Lung (tissue), 11 donors: ENCODE measurements at regions not wholly inside any gene's neighbourhood (a gene's known extent, or its start where the extent isn't known, plus 50 kb on each side); places are given as distances from the start of the nearest gene placed in this dataset.

Experiments used
- ATAC-seq: fragments of 200-7000 bp; cut with Tn5 transposase; one replicate; pipeline ENCODE4 v1.9.1; 2020; ENCODE audit warnings: moderate number of reproducible peaks; ENCODE audit not compliant: insufficient read depth, low FRiP score
- DNase-seq, 3 donors: peaks; one replicate each; pipeline ENCODE4 v3.0.0-alpha.2; 2013 to 2017
- H3K27ac ChIP-seq, 2 donors: one replicate each; pipeline ENCODE4 v1.5.1; 2013; ENCODE audit warnings: mild to moderate bottlenecking in 2 of 2, moderate library complexity in 2 of 2, control low read depth in 1 of 2, inconsistent platforms in 1 of 2, low read depth in 1 of 2, low read length in 1 of 2
- H3K27me3 ChIP-seq, 3 donors: one replicate each; pipeline ENCODE4 v1.5.1; 2013; ENCODE audit warnings: low read length in 2 of 3; ENCODE audit not compliant: control insufficient read depth in 3 of 3, insufficient read depth in 3 of 3
- H3K36me3 ChIP-seq, 4 donors: one replicate each; pipeline ENCODE4 v1.5.1; 2013; ENCODE audit warnings: low read length in 4 of 4, mild to moderate bottlenecking in 1 of 4, moderate library complexity in 1 of 4; ENCODE audit not compliant: control insufficient read depth in 4 of 4, insufficient read depth in 4 of 4
- H3K4me1 ChIP-seq, 5 donors: one replicate each; pipeline ENCODE4 v1.5.1; 2013; ENCODE audit warnings: low read length in 5 of 5, mild to moderate bottlenecking in 2 of 5, moderate library complexity in 1 of 5; ENCODE audit not compliant: control insufficient read depth in 5 of 5, insufficient read depth in 5 of 5
- H3K4me3 ChIP-seq: one replicate; pipeline ENCODE4 v1.5.1; 2013; ENCODE audit warnings: mild to moderate bottlenecking, control low read depth, moderate library complexity
- H3K9ac ChIP-seq, 2 donors: one replicate each; pipeline ENCODE4 v1.5.1; 2013; ENCODE audit warnings: low read length in 2 of 2, control low read depth in 1 of 2; ENCODE audit not compliant: insufficient read depth in 1 of 2
- H3K9me3 ChIP-seq, 4 donors: one replicate each; pipeline ENCODE4 v1.5.1; 2013; ENCODE audit warnings: low read length in 3 of 4, mild to moderate bottlenecking in 1 of 4, moderate library complexity in 1 of 4; ENCODE audit not compliant: control insufficient read depth in 4 of 4, insufficient read depth in 3 of 4
- WGBS, 2 donors: extraction: QIAGEN DNeasy Blood & Tissue Kit; methylation state at CpG; one replicate each; pipeline ENCODE4 v1.1.7; 2013; 5-methylcytosine and 5-hydroxymethylcytosine counted together
- TF ChIP-seq, protein P1 (sequence below): IDR thresholded peaks from 2 replicates; pipeline ENCODE4 v1.5.1; 2012; ENCODE audit warnings: mild to moderate bottlenecking; ENCODE audit errors: control extremely low read depth, extremely low read depth
- donor health status: control.
- donor health status: control.
- donor health status: Bipolar disorder and iron deficiency.
- donor health status: healthy.
- donor health status: DM: yes; HTN: yes; CAD: no.

DNA sequence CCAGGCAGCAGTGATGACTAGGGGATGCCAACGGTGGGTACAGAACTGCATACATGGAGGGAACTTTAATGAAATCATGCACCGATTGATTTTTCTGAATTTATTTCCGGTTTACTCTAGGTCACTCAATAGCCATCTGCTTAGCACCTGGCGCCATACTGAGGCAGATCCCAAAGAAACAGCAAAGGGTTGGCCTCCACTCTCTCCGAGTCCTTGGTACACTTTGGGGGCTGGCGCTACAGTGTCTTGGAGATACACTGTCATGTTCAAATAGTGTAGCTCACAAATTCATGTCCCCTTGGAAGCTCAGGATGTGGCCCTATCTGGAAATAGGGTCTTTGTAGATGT, 116.3 kb downstream of the BOD1 start:
- H3K9me3 ChIP-seq: peaks cover 0 to 7% (median 0%) of the 10 kb centered on the region in 4 donors
- no peak overlapping the region for H3K27ac ChIP-seq
- no peak overlapping the region for H3K9ac ChIP-seq
- H3K4me3 ChIP-seq: no peak overlapping the region
- no peak for ATAC-seq
- H3K4me1 ChIP-seq: no peaks in the 10 kb centered on the region
- DNase-seq: no peak
- no peaks in the 10 kb centered on the region for H3K27me3 ChIP-seq
- TF ChIP-seq, protein P1, sequence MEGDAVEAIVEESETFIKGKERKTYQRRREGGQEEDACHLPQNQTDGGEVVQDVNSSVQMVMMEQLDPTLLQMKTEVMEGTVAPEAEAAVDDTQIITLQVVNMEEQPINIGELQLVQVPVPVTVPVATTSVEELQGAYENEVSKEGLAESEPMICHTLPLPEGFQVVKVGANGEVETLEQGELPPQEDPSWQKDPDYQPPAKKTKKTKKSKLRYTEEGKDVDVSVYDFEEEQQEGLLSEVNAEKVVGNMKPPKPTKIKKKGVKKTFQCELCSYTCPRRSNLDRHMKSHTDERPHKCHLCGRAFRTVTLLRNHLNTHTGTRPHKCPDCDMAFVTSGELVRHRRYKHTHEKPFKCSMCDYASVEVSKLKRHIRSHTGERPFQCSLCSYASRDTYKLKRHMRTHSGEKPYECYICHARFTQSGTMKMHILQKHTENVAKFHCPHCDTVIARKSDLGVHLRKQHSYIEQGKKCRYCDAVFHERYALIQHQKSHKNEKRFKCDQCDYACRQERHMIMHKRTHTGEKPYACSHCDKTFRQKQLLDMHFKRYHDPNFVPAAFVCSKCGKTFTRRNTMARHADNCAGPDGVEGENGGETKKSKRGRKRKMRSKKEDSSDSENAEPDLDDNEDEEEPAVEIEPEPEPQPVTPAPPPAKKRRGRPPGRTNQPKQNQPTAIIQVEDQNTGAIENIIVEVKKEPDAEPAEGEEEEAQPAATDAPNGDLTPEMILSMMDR: no peak
- WGBS, 2 donors: 94 to 96% methylated on average over 6 of the region's 6 CpGs
- no peaks in the 10 kb centered on the region for H3K36me3 ChIP-seq

- Histone ChIP-seq H3K4me3 (no peak overlapping the region), H3K27me3 (no peaks in the 10 kb centered on the region), H3K36me3 (no peaks in the 10 kb centered on the region), H3K27ac (peak overlapping the region in 1 of 2 donors; percentile 7), H3K9ac (no peak overlapping the region), H3K4me1 (no peaks in the 10 kb centered on the region), H3K9me3 (peaks cover 0 to 7% (median 0%) of the 10 kb centered on the region in 4 donors)
- ATAC-seq (no peak), DNase-seq (no peak)
- 87 to 95% methylated on average over 14 of the region's 14 CpGs for WGBS, 2 donors
- TF ChIP-seq, protein P1: no peak
Observed at GRCh38 chr5:173499471-173500212, 116.8 kb downstream of the BOD1 start.

DNA sequence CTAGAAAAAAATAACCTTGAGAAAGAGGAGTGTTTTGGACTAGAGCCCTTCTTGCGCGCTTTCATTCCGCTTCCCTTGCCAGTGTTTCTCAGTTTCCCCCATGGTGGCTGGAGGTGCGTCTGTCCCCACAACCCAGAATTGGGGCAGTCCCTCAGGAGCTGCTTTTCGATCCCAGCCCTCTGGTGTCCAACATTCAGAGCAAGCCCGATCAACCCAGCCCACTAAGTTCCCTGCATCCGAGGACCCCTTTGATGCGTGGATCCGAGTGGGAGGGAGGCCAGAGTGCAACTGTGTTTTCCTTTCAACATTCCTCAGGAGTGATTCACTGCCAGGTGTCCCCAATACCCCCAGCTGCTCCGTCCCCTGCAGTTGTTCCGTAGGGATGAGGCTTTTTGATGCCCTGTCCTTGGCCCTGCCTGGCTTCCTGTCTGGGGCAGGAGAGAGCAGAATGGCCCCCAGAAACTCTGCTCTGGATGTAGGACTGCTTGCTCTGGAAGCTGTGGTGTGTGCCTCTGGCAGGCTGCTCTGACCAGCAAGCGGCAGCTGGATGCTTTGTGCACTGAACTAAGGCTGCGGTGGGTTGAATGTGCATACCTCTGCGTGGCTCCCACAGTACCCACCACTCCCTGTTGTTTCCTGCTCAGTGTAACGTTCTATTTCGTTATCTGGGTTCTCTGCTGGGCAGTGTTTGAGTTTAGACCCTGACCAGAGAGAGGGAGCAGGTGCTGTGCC, 117.5 kb downstream of the BOD1 start:
- WGBS, 2 donors: 61 to 71% methylated on average over 16 of the region's 16 CpGs
- DNase-seq: no peak
- TF ChIP-seq, protein P1: no peak
- Histone ChIP-seq H3K9me3 (peaks cover 0 to 7% (median 0%) of the 10 kb centered on the region in 4 donors), H3K9ac (no peak overlapping the region), H3K27ac (peak overlapping the region in 1 of 2 donors; percentile 57), H3K36me3 (no peaks in the 10 kb centered on the region), H3K4me1 (no peaks in the 10 kb centered on the region), H3K27me3 (no peaks in the 10 kb centered on the region), H3K4me3 (no peak overlapping the region)
- no peak for ATAC-seq
